Hindlimb muscle (tissue), 1 donor: ENCODE measurements at regions not wholly inside any gene's neighbourhood (a gene's known extent, or its start where the extent isn't known, plus 50 kb on each side); places are given as distances from the start of the nearest gene placed in this dataset.
"Not testable (repeated sequence)": the region's sequence is repeated elsewhere in the genome, so short reads cannot be mapped to it uniquely, and the experiment has no call there.

Experiments
- DNase-seq: peaks from one replicate; pipeline ENCODE4 v3.0.0-alpha.2; 2013

GRCh38 chr6:74269600-74269858 is 573.5 kb downstream of the CD109 start:
- no peak for DNase-seq

GRCh38 chr6:74268815-74269599 is 573.0 kb downstream of the CD109 start:
- no peak for DNase-seq

- DNase-seq = no peak
Measured at GRCh38 chr6:74259981-74260380, 564.0 kb downstream of the CD109 start.

- no peak for DNase-seq
Measured at GRCh38 chr6:74256781-74257180, 560.8 kb downstream of the CD109 start.

- peak; percentile 43 for DNase-seq
Measured at GRCh38 chr6:74256381-74256780, 560.4 kb downstream of the CD109 start.

GRCh38 chr6:74255007-74255406 is 559.0 kb downstream of the CD109 start:
- DNase-seq = not testable (repeated sequence)

GRCh38 chr6:74254147-74254546 is 558.1 kb downstream of the CD109 start:
- not testable (repeated sequence) for DNase-seq

GRCh38 chr6:74253261-74253660 is 557.3 kb downstream of the CD109 start:
- DNase-seq = no peak

- DNase-seq = no peak
Measured at GRCh38 chr6:74250161-74250818, 554.3 kb downstream of the CD109 start.

- DNase-seq = no peak
Measured at GRCh38 chr6:74249658-74250057, 553.7 kb downstream of the CD109 start.

- DNase-seq = no peak
Measured at GRCh38 chr6:74248966-74249365, 553.0 kb downstream of the CD109 start.

GRCh38 chr6:74222768-74223333 is 526.8 kb downstream of the CD109 start:
- no peak for DNase-seq

- no peak for DNase-seq
Measured at GRCh38 chr6:74213995-74214394, 518.0 kb downstream of the CD109 start.

- no peak for DNase-seq
Measured at GRCh38 chr6:74208239-74208638, 512.2 kb downstream of the CD109 start.

GRCh38 chr6:74199215-74199915 is 503.4 kb downstream of the CD109 start:
- DNase-seq = no peak

- no peak for DNase-seq
Measured at GRCh38 chr6:74197310-74197709, 501.3 kb downstream of the CD109 start.

- no peak for DNase-seq
Measured at GRCh38 chr6:74187811-74188210, 491.8 kb downstream of the CD109 start.

GRCh38 chr6:74182992-74183391 is 487.0 kb downstream of the CD109 start:
- no peak for DNase-seq

- no peak for DNase-seq
Measured at GRCh38 chr6:74181471-74181870, 485.5 kb downstream of the CD109 start.

- DNase-seq = no peak
Measured at GRCh38 chr6:74177506-74177905, 481.5 kb downstream of the CD109 start.

GRCh38 chr6:74170550-74170949 is 474.5 kb downstream of the CD109 start:
- not testable (repeated sequence) for DNase-seq

- DNase-seq = no peak
Measured at GRCh38 chr6:74170118-74170517, 474.1 kb downstream of the CD109 start.

GRCh38 chr6:74167976-74168375 is 472.0 kb downstream of the CD109 start:
- no peak for DNase-seq

- no peak for DNase-seq
Measured at GRCh38 chr6:74167511-74167910, 471.5 kb downstream of the CD109 start.
